Caco-2 (cell line): ENCODE measurements at regions not wholly inside any gene's neighbourhood (a gene's known extent, or its start where the extent isn't known, plus 50 kb on each side); places are given as distances from the start of the nearest gene placed in this dataset.

Source experiments
- BruUV-seq: library from RNA; stranded (reverse); fragments of 400-500 nt; replicated peaks from 2 replicates; lab custom pipeline; 2021; lab: Mats Ljungman, UMichigan
- CTCF ChIA-PET: fragments of 300-600 bp; sonication (Branson Sonifier 250); formaldehyde crosslinking; loops from one replicate; lab custom pipeline; 2022; ENCODE audit warnings: antibody characterized with exemption; lab: Charles Lee
- POLR2A ChIA-PET: fragments of 300-600 bp; sonication (Branson Sonifier 250); formaldehyde crosslinking; loops from one replicate; lab custom pipeline; 2022; ENCODE audit warnings: antibody characterized with exemption; lab: Charles Lee
- DNase-seq, 2 experiments: peaks; one replicate each; pipeline versions ENCODE4 v3.0.0 to v3.0.0-alpha.2; 2020 to 2022
- H3K27me3 ChIP-seq: replicated peaks from 2 replicates; pipeline ENCODE4 v1.6.0; 2011; ENCODE audit warnings: low read length; ENCODE audit not compliant: control insufficient read depth, insufficient read depth
- H3K36me3 ChIP-seq: 2 replicates; pipeline ENCODE4 v1.5.1; 2011; ENCODE audit warnings: low read length; ENCODE audit not compliant: control insufficient read depth, insufficient read depth
- H3K4me1 ChIP-seq: fragments of 250-450 bp; sonication (Bioruptor Pico); 2 replicates; pipeline ENCODE4 v1.5.1; 2020; ENCODE audit warnings: mild to moderate bottlenecking
- H3K4me3 ChIP-seq: 2 replicates; pipeline ENCODE4 v1.5.1; 2011; ENCODE audit warnings: low read depth, mild to moderate bottlenecking, control low read depth, low read length
- H3K9me3 ChIP-seq: fragments of 250-450 bp; sonication (Bioruptor Pico); 2 replicates; pipeline ENCODE4 v1.5.1; 2020; ENCODE audit warnings: mild to moderate bottlenecking, moderate library complexity
- H3K27ac Mint-ChIP-seq: one replicate; pipeline ENCODE4 v1.8.0; 2022; ENCODE audit warnings: mixed read lengths; ENCODE audit not compliant: unreplicated experiment
- H3K27me3 Mint-ChIP-seq: one replicate; pipeline ENCODE4 v1.8.0; 2022; ENCODE audit warnings: mixed read lengths; ENCODE audit not compliant: insufficient read depth, unreplicated experiment
- H3K36me3 Mint-ChIP-seq: one replicate; pipeline ENCODE4 v1.8.0; 2022; ENCODE audit warnings: mild to moderate bottlenecking, mixed read lengths; ENCODE audit not compliant: insufficient read depth, unreplicated experiment
- H3K4me1 Mint-ChIP-seq: one replicate; pipeline ENCODE4 v1.8.0; 2022; ENCODE audit warnings: low read depth, mixed read lengths; ENCODE audit not compliant: unreplicated experiment
- H3K4me3 Mint-ChIP-seq: one replicate; pipeline ENCODE4 v1.8.0; 2022; ENCODE audit warnings: mild to moderate bottlenecking, moderate library complexity, mixed read lengths; ENCODE audit not compliant: unreplicated experiment
- H3K9me3 Mint-ChIP-seq: one replicate; pipeline ENCODE4 v1.8.0; 2022; ENCODE audit warnings: mixed read lengths; ENCODE audit not compliant: unreplicated experiment
- CTCF ChIP-seq, 2 experiments: fragments of 200-600 bp in 1 of 2; IDR thresholded peaks; 1 replicate in 1 of 2; 2 replicates in 1 of 2; pipeline versions ENCODE4 v1.5.1 to v1.8.0; 2011 to 2022; ENCODE audit warnings: antibody characterized with exemption in 1 of 2, control low read depth in 1 of 2, inconsistent platforms in 1 of 2, low read depth in 1 of 2, low read length in 1 of 2, mild to moderate bottlenecking in 1 of 2, moderate library complexity in 1 of 2; ENCODE audit not compliant: insufficient read depth in 1 of 2, severe bottlenecking in 1 of 2, unreplicated experiment in 1 of 2
- intact Hi-C: fragments of 100-400 bp; cut with micrococcal nuclease; formaldehyde crosslinking; loops from one replicate; pipeline ENCODE4 v1.10.0; 2022; ENCODE audit not compliant: unreplicated experiment

- Mint-ChIP-seq H3K27me3 (no peaks in the 10 kb centered on the region), H3K36me3 (no peaks in the 10 kb centered on the region), H3K4me3 (no peak overlapping the region), H3K4me1 (no peaks in the 10 kb centered on the region), H3K27ac (no peak overlapping the region), H3K9me3 (no peaks in the 10 kb centered on the region)
- no peak for DNase-seq
- Histone ChIP-seq H3K27me3 (no peaks in the 10 kb centered on the region), H3K4me1 (no peaks in the 10 kb centered on the region), H3K36me3 (no peaks in the 10 kb centered on the region), H3K9me3 (no peaks in the 10 kb centered on the region), H3K4me3 (no peak overlapping the region)
- CTCF ChIA-PET, result no interaction called here
- no TSS peak for BruUV-seq
- no peak for TF ChIP-seq CTCF (IDR thresholded peaks at IDR 0.05; ENCODE audit: insufficient read depth in 1 of 2, low read depth in 1 of 2, low read length in 1 of 2, severe bottlenecking in 1 of 2, unreplicated experiment in 1 of 2)
- intact Hi-C loops, result no loop called here
- POLR2A ChIA-PET, result no interaction called here
Measured at GRCh38 chrX:139023531-139023930, 312.0 kb upstream of the FGF13 start.

GRCh38 chrX:139020801-139021200, 309.3 kb upstream of the FGF13 start:
- no peaks in the 10 kb centered on the region for H3K36me3 Mint-ChIP-seq
- H3K9me3 ChIP-seq, result no peaks in the 10 kb centered on the region
- DNase-seq, result no peak
- ChIA-PET POLR2A (no interaction called here), CTCF (no interaction called here)
- H3K27me3 ChIP-seq, result no peaks in the 10 kb centered on the region
- no peak overlapping the region for H3K4me3 Mint-ChIP-seq
- H3K27ac Mint-ChIP-seq, result no peak overlapping the region
- TF ChIP-seq CTCF (IDR thresholded peaks at IDR 0.05; ENCODE audit: insufficient read depth in 1 of 2, low read depth in 1 of 2, low read length in 1 of 2, severe bottlenecking in 1 of 2, unreplicated experiment in 1 of 2), result no peak
- no peaks in the 10 kb centered on the region for H3K27me3 Mint-ChIP-seq
- no peaks in the 10 kb centered on the region for H3K4me1 Mint-ChIP-seq
- H3K36me3 ChIP-seq, result no peaks in the 10 kb centered on the region
- H3K9me3 Mint-ChIP-seq, result no peaks in the 10 kb centered on the region
- BruUV-seq, result no TSS peak
- intact Hi-C loops, result no loop called here
- no peak overlapping the region for H3K4me3 ChIP-seq
- no peaks in the 10 kb centered on the region for H3K4me1 ChIP-seq

DNA sequence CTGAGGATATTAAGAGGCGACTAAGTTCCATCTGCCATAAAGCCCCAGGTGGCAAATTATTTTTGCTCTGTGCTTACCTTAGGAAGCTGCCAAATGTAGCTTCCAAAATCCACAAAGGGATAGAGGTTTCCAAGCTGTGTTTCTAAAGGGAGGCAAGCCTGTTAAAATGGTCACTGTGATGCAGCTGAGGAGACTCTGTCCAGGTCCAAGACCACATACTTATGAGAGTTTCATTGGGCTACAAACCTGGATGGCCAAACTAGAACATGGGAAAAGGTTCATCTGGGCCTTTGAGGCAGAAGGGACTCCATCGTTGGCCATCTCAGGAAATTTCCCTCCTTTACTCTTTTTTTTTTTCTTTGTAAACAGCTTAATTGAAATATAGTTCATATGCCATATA, 306.9 kb upstream of the FGF13 start:
- Histone ChIP-seq H3K4me1 (no peaks in the 10 kb centered on the region), H3K36me3 (no peaks in the 10 kb centered on the region), H3K9me3 (no peaks in the 10 kb centered on the region), H3K4me3 (no peak overlapping the region), H3K27me3 (no peaks in the 10 kb centered on the region)
- intact Hi-C loops, result no loop called here
- ChIA-PET CTCF (no interaction called here), POLR2A (no interaction called here)
- Mint-ChIP-seq H3K36me3 (no peaks in the 10 kb centered on the region), H3K4me1 (no peaks in the 10 kb centered on the region), H3K4me3 (no peak overlapping the region), H3K27ac (no peak overlapping the region), H3K27me3 (no peaks in the 10 kb centered on the region), H3K9me3 (no peaks in the 10 kb centered on the region)
- no peak for TF ChIP-seq CTCF (IDR thresholded peaks at IDR 0.05; ENCODE audit: insufficient read depth in 1 of 2, low read depth in 1 of 2, low read length in 1 of 2, severe bottlenecking in 1 of 2, unreplicated experiment in 1 of 2)
- no peak for DNase-seq
- no TSS peak for BruUV-seq
